H1 (cell line): ENCODE measurements at regions not wholly inside any gene's neighbourhood (a gene's known extent, or its start where the extent isn't known, plus 50 kb on each side); places are given as distances from the start of the nearest gene placed in this dataset.

Experiments used
- CTCF ChIA-PET: fragments of 300-600 bp; sonication (Branson Sonifier 250); formaldehyde crosslinking; loops from one replicate; lab custom pipeline; 2021; ENCODE audit not compliant: partially characterized antibody; lab: Charles Lee
- POLR2A ChIA-PET: fragments of 300-600 bp; sonication (Branson Sonifier 250); formaldehyde crosslinking; loops from one replicate; lab custom pipeline; 2021; ENCODE audit warnings: inconsistent platforms; ENCODE audit not compliant: partially characterized antibody; lab: Charles Lee
- DNase-seq, 2 experiments: peaks; one replicate each; pipeline versions ENCODE4 v3.0.0 to v3.0.0-alpha.2; 2010 to 2022; ENCODE audit warnings: low spot score in 2 of 2, low read depth in 1 of 2, mixed read lengths in 1 of 2
- FAIRE-seq: peaks from 2 replicates; lab custom pipeline; 2011; peaks lifted over from hg19 to GRCh38; lab: Jason Lieb, UNC
- H2AFZ ChIP-seq: 2 replicates; pipeline ENCODE4 v1.8.1; 2012; ENCODE audit warnings: low read length, inconsistent platforms
- H2AK5ac ChIP-seq: 2 replicates; pipeline ENCODE4 v1.6.1; 2013; ENCODE audit warnings: low read depth, low read length
- H2BK120ac ChIP-seq: replicated peaks from 2 replicates; pipeline ENCODE3; 2013; ENCODE audit warnings: low read depth, low read length, inconsistent platforms
- H2BK12ac ChIP-seq: 2 replicates; pipeline ENCODE4 v1.6.1; 2013; ENCODE audit warnings: low read depth, low read length
- H2BK15ac ChIP-seq: 2 replicates; pipeline ENCODE4 v1.6.1; 2013; ENCODE audit warnings: low read length
- H2BK20ac ChIP-seq: 2 replicates; pipeline ENCODE4 v1.6.1; 2013; ENCODE audit warnings: low read length
- H2BK5ac ChIP-seq: 2 replicates; pipeline ENCODE4 v1.6.1; 2013; ENCODE audit warnings: low read depth, low read length
- H3K14ac ChIP-seq: 2 replicates; pipeline ENCODE4 v1.6.1; 2013; ENCODE audit warnings: inconsistent platforms; ENCODE audit not compliant: insufficient read length
- H3K18ac ChIP-seq: 2 replicates; pipeline ENCODE4 v1.6.1; 2013; ENCODE audit warnings: low read length; ENCODE audit errors: extremely low read depth
- H3K23ac ChIP-seq: 2 replicates; pipeline ENCODE4 v1.6.1; 2013; ENCODE audit warnings: inconsistent platforms; ENCODE audit not compliant: insufficient read length
- H3K23me2 ChIP-seq: 2 replicates; pipeline ENCODE4 v1.6.1; 2013; ENCODE audit warnings: low read depth, low read length
- H3K27ac ChIP-seq: 2 replicates; pipeline ENCODE4 v1.6.1; 2011; ENCODE audit warnings: low read depth, low read length, inconsistent platforms
- H3K27me3 ChIP-seq, 4 experiments: replicated peaks in 1 of 4; 1 replicate in 1 of 4; 2 replicates in 3 of 4; pipeline versions ENCODE4 v1.6.1 to v1.8.1; 2011 to 2013; ENCODE audit warnings: low read length in 3 of 4, mild to moderate bottlenecking in 3 of 4, inconsistent platforms in 2 of 4, mixed read lengths in 2 of 4, moderate library complexity in 1 of 4; ENCODE audit not compliant: control insufficient read depth in 3 of 4, insufficient read depth in 3 of 4; ENCODE audit errors: extremely low read depth in 1 of 4
- H3K36me3 ChIP-seq, 4 experiments: 2 replicates each; pipeline versions ENCODE4 v1.6.1 to v1.8.1; 2011 to 2013; ENCODE audit warnings: mild to moderate bottlenecking in 4 of 4, low read length in 3 of 4, moderate library complexity in 2 of 4, control low read depth in 1 of 4, inconsistent platforms in 1 of 4; ENCODE audit not compliant: insufficient read depth in 4 of 4, control insufficient read depth in 2 of 4
- H3K4ac ChIP-seq: replicated peaks from 2 replicates; pipeline ENCODE3; 2013; ENCODE audit warnings: low read length, low read depth, mixed read lengths, inconsistent platforms; ENCODE audit not compliant: insufficient read length
- H3K4me1 ChIP-seq, 4 experiments: replicated peaks in 1 of 4; 1 replicate in 1 of 4; 2 replicates in 3 of 4; pipeline versions ENCODE4 v1.6.1 to v1.8.1; 2011 to 2013; ENCODE audit warnings: low read length in 3 of 4, inconsistent platforms in 2 of 4, mixed read lengths in 1 of 4; ENCODE audit not compliant: insufficient read depth in 4 of 4, control insufficient read depth in 3 of 4
- H3K4me2 ChIP-seq, 2 experiments: 2 replicates each; pipeline versions ENCODE4 v1.6.1 to v1.8.1; 2011 to 2013; ENCODE audit warnings: low read depth in 2 of 2, low read length in 2 of 2, control low read depth in 1 of 2, inconsistent platforms in 1 of 2, mild to moderate bottlenecking in 1 of 2; ENCODE audit not compliant: insufficient read depth in 1 of 2
- H3K4me3 ChIP-seq, 4 experiments: fragments of 200-600, 300-600 bp in 1 of 4; sonication (generic), shearing (Covaris generic), sonication (Bioruptor Twin) in 1 of 4; 2 replicates each; pipeline versions ENCODE4 v1.5.1 to v1.8.1; 2011 to 2016; ENCODE audit warnings: low read length in 4 of 4, low read depth in 3 of 4, control low read depth in 2 of 4, inconsistent platforms in 2 of 4, mild to moderate bottlenecking in 2 of 4, mixed read lengths in 1 of 4, moderate library complexity in 1 of 4; ENCODE audit not compliant: insufficient read depth in 2 of 4; ENCODE audit errors: extremely low read depth in 1 of 4
- H3K56ac ChIP-seq: replicated peaks from 2 replicates; pipeline ENCODE3; 2013; ENCODE audit warnings: low read depth, mild to moderate bottlenecking, mixed read lengths, low read length, inconsistent platforms; ENCODE audit not compliant: insufficient read length
- H3K79me1 ChIP-seq: 2 replicates; pipeline ENCODE4 v1.6.1; 2013; ENCODE audit warnings: low read depth, low read length, control low read depth
- H3K79me2 ChIP-seq, 2 experiments: 2 replicates each; pipeline versions ENCODE4 v1.6.1 to v1.8.1; 2012 to 2013; ENCODE audit warnings: low read length in 2 of 2, mild to moderate bottlenecking in 2 of 2, inconsistent platforms in 1 of 2; ENCODE audit not compliant: insufficient read depth in 2 of 2, control insufficient read depth in 1 of 2
- H3K9ac ChIP-seq, 4 experiments: replicated peaks in 1 of 4; 1 replicate in 1 of 4; 2 replicates in 3 of 4; pipeline versions ENCODE4 v1.6.1 to v1.8.1; 2011 to 2013; ENCODE audit warnings: low read depth in 3 of 4, low read length in 3 of 4, control low read depth in 2 of 4, mild to moderate bottlenecking in 2 of 4, moderate library complexity in 2 of 4, inconsistent platforms in 1 of 4; ENCODE audit errors: extremely low read depth in 1 of 4
- H3K9me3 ChIP-seq, 2 experiments: 2 replicates each; pipeline versions ENCODE4 v1.6.1 to v1.8.1; 2012 to 2013; ENCODE audit warnings: mild to moderate bottlenecking in 2 of 2, moderate library complexity in 2 of 2, control low read depth in 1 of 2, inconsistent platforms in 1 of 2, low read depth in 1 of 2, low read length in 1 of 2, mixed read lengths in 1 of 2; ENCODE audit not compliant: insufficient read depth in 2 of 2
- H4K20me1 ChIP-seq, 2 experiments: replicated peaks in 1 of 2; 2 replicates each; pipeline versions ENCODE3 to v1.8.1; 2011 to 2013; ENCODE audit warnings: inconsistent platforms in 2 of 2, low read length in 2 of 2, mild to moderate bottlenecking in 1 of 2; ENCODE audit not compliant: insufficient read depth in 2 of 2, control insufficient read depth in 1 of 2
- H4K5ac ChIP-seq: 2 replicates; pipeline ENCODE4 v1.6.1; 2013; ENCODE audit warnings: low read length, low read depth, mixed read lengths, inconsistent platforms; ENCODE audit not compliant: insufficient read length
- H4K8ac ChIP-seq: 2 replicates; pipeline ENCODE4 v1.8.0; 2013; ENCODE audit warnings: mild to moderate bottlenecking, moderate library complexity, low read length, inconsistent platforms; ENCODE audit not compliant: insufficient read depth; ENCODE audit errors: extremely low read depth
- H4K91ac ChIP-seq: replicated peaks from 2 replicates; pipeline ENCODE3; 2013; ENCODE audit warnings: low read length, mixed read lengths, inconsistent platforms; ENCODE audit not compliant: insufficient read length
- ASH2L ChIP-seq: fragments of 200-600, 300-600 bp; sonication (generic); IDR thresholded peaks from one replicate; pipeline ENCODE4 v1.7.1; 2017; ENCODE audit warnings: low read length
- CHD2 ChIP-seq: IDR thresholded peaks from 2 replicates; pipeline ENCODE4 v1.6.1; 2012; ENCODE audit warnings: low read length, improper control_type of control experiment
- EGR1 ChIP-seq: IDR thresholded peaks from 2 replicates; pipeline ENCODE4 v1.6.1; 2011; ENCODE audit warnings: low read depth, low read length, borderline replicate concordance
- HDAC2 ChIP-seq, 2 experiments: fragments of 300-600 bp in 1 of 2; sonication (generic) in 1 of 2; IDR thresholded peaks; 2 replicates each; pipeline ENCODE4 v1.6.1; 2011 to 2012; ENCODE audit warnings: low read depth in 2 of 2, low read length in 2 of 2, mild to moderate bottlenecking in 2 of 2, moderate library complexity in 2 of 2, borderline replicate concordance in 1 of 2, inconsistent platforms in 1 of 2
- KDM4A ChIP-seq: IDR thresholded peaks from one replicate; pipeline ENCODE4 v1.7.1; 2012; ENCODE audit warnings: low read depth, mild to moderate bottlenecking, moderate library complexity, low read length, inconsistent platforms; ENCODE audit not compliant: severe bottlenecking
- MAX ChIP-seq: IDR thresholded peaks from 2 replicates; pipeline ENCODE4 v1.6.1; 2012; ENCODE audit warnings: inconsistent platforms
- SP1 ChIP-seq: IDR thresholded peaks from 2 replicates; pipeline ENCODE4 v1.6.1; 2011; ENCODE audit warnings: low read depth, low read length
- TCF12 ChIP-seq: IDR thresholded peaks from 2 replicates; pipeline ENCODE4 v1.6.1; 2011; ENCODE audit warnings: low read depth, mild to moderate bottlenecking, low read length
- WGBS, 2 experiments: shearing (Covaris generic) in 1 of 2; methylation state at CpG; one replicate each; pipeline versions ENCODE4 v1.1.6 to v1.1.7; 2013 to 2015; ENCODE audit warnings: low lambda C conversion rate in 2 of 2, mixed read lengths in 2 of 2, inconsistent platforms in 1 of 2, low coverage in 1 of 2, missing lambda C conversion rate in 1 of 2; ENCODE audit not compliant: insufficient replicate concordance in 2 of 2, insufficient coverage in 1 of 2, insufficient read length in 1 of 2; ENCODE audit errors: extremely low coverage in 1 of 2, missing lambda C conversion rate in 1 of 2; 5-methylcytosine and 5-hydroxymethylcytosine counted together
- TF ChIP-seq, protein P1 (sequence below): IDR thresholded peaks from 2 replicates; pipeline ENCODE4 v1.6.1; 2012; ENCODE audit warnings: inconsistent platforms

DNA sequence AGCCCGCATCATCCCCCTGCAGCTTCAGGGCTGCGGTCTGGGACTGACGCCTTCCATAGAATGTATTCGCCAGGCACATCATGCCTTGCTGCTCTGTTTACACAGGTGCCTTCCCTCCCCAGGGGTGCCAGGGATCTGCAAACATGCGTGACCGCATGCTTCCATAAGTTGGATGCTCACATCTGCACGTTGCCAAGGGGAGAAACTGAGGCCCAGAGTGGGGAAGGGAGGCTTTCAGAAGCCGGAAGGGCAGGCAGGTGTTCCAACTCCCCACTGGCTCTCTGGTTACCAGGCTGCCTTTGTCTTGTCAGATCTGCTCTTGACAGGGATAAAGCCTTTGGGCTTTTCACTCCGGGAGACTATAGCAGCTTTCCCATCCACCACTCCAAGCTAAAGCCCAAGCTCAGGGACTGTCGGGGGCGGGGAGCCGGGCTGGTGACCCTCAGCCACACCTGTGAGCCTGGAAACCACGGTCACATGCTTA, 125.8 kb upstream of the TNP1 start:
- Histone ChIP-seq H3K79me2 (no peaks in the 10 kb centered on the region), H4K8ac (0 out of 2 replicates have a peak overlapping the region, but pooled peaks have one; percentile 63), H4K5ac (no peak overlapping the region), H4K91ac (no peak overlapping the region), H3K79me1 (no peaks in the 10 kb centered on the region), H3K56ac (no peak overlapping the region), H2AK5ac (no peak overlapping the region), H3K4ac (no peak overlapping the region), H3K14ac (no peak overlapping the region), H3K4me1 (peaks cover 0 to 10% (median 3%) of the 10 kb centered on the region in 4 experiments; a peak in 5 of 7 replicates), H2BK20ac (peak overlapping the region; percentile 97; the same call in 1 of the 2 replicates), H3K4me3 (no peak overlapping the region), H4K20me1 (no peaks in the 10 kb centered on the region), H3K27me3 (no peaks in the 10 kb centered on the region), H2BK5ac (no peak overlapping the region), H2BK15ac (no peak overlapping the region), H3K9ac (no peak overlapping the region), H2BK12ac (no peak overlapping the region), H3K23me2 (no peaks in the 10 kb centered on the region), H3K23ac (no peak overlapping the region), H3K18ac (peak overlapping the region; percentile 83), H2AFZ (peak overlapping the region; percentile 78), H3K36me3 (no peaks in the 10 kb centered on the region), H3K27ac (no peak overlapping the region), H3K9me3 (no peaks in the 10 kb centered on the region), H3K4me2 (peak overlapping the region in 1 of 2 experiments; percentile 37; a peak in 2 of 4 replicates), H2BK120ac (no peak overlapping the region)
- TF ChIP-seq ASH2L (peak; percentile 57), EGR1 (no peak), KDM4A (no peak), MAX (peak; percentile 34; the same call in 1 of the 2 replicates), HDAC2 (IDR thresholded peaks at IDR 0.05; ENCODE audit: borderline replicate concordance in 1 of 2, low read depth in 2 of 2, low read length in 2 of 2) (0 out of 4 replicates have a peak, but pooled peaks of 1 of the 2 experiments have one; percentile 59), SP1 (no peak), CHD2 (no peak), TCF12 (peak; percentile 89; the same call in 1 of the 2 replicates)
- TF ChIP-seq, protein P1, sequence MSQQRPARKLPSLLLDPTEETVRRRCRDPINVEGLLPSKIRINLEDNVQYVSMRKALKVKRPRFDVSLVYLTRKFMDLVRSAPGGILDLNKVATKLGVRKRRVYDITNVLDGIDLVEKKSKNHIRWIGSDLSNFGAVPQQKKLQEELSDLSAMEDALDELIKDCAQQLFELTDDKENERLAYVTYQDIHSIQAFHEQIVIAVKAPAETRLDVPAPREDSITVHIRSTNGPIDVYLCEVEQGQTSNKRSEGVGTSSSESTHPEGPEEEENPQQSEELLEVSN = peak; percentile 34; the same call in 1 of the 2 replicates
- FAIRE-seq (no peak), DNase-seq (peak in 1 of 2 experiments; percentile 59)
- CTCF ChIA-PET = interaction anchor here (0.6 to 1.6 kb wide), 3 partner anchors 24 to 288 kb away, joined by 3 to 4 read pairs (median 3); no protein-coding TSS in a partner anchor
- POLR2A ChIA-PET = no interaction called here
- 76% methylated on average over 13 of the region's 13 CpGs; no CpG with 5 or more reads in 1 of the 2 experiments for WGBS, 2 experiments
